ENCODE measurements at regions not wholly inside any gene's neighbourhood (a gene's known extent, or its start where the extent isn't known, plus 50 kb on each side); places are given as distances from the start of the nearest gene placed in this dataset.
"Not testable (repeated sequence)": the region's sequence is repeated elsewhere in the genome, so short reads cannot be mapped to it uniquely, and the experiment has no call there.

GRCh38 chr5:131005963-131006684 is 158.9 kb downstream of the HINT1 start:
- no peak for DNase-seq (ENCODE audit: low read depth in 2 of 2)

- no peak for DNase-seq (ENCODE audit: low read depth in 2 of 2)
Measured at GRCh38 chr5:131001507-131001906, 163.5 kb downstream of the HINT1 start.

DNA sequence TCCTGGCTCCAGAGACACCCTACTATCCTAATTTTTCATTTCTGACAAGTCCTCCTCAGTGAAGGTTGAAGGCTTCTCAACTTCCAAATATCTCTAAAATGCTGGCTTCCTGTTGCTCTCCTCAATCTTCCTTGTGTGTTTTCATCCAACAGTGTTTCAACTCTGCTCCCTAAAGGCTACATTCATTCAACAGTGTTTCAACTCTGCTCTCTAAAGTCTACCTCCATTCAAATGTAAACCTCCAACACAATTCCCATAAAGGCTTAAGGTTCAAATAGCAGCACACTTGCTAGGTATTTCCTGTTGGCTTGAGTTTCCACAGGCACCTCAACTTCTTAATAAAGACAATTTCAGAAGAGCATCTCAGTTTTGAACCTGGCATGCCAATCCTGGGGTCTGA is 164.8 kb downstream of the HINT1 start:
- no peak for DNase-seq (ENCODE audit: low read depth in 2 of 2)

GRCh38 chr5:130996720-130997119 is 168.3 kb downstream of the HINT1 start:
- not testable (repeated sequence) for DNase-seq (ENCODE audit: low read depth in 2 of 2)

DNA sequence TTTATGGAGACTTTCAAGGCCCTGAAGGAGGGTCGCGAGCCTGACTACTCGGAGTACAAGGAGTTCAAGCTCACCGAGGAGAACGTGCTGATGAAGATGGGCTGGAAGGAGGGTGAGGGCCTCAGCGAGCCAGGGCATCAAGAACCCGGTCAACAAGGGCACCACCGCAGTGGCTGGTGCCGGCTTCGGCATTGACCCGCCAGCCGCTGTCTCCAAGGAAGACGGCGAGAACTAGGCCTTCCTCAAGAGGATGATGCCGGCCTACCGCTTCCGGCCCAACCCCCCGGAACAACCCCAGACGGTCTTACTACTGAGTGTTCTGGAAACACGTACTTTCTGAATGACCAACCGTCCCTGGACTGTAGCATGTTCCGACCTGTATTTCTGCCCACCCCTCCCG is 169.2 kb downstream of the HINT1 start:
- DNase-seq (ENCODE audit: low read depth in 2 of 2) = no peak

GRCh38 chr5:130995254-130995515 is 169.9 kb downstream of the HINT1 start:
- DNase-seq (ENCODE audit: low read depth in 2 of 2) = no peak

GRCh38 chr5:130994496-130995253 is 170.4 kb downstream of the HINT1 start:
- no peak for DNase-seq (ENCODE audit: low read depth in 2 of 2)

- no peak for DNase-seq (ENCODE audit: low read depth in 2 of 2)
Measured at GRCh38 chr5:130992621-130993020, 172.4 kb downstream of the HINT1 start.

- DNase-seq (ENCODE audit: low read depth in 2 of 2) = no peak
Measured at GRCh38 chr5:130992095-130992494, 173.0 kb downstream of the HINT1 start.

DNA sequence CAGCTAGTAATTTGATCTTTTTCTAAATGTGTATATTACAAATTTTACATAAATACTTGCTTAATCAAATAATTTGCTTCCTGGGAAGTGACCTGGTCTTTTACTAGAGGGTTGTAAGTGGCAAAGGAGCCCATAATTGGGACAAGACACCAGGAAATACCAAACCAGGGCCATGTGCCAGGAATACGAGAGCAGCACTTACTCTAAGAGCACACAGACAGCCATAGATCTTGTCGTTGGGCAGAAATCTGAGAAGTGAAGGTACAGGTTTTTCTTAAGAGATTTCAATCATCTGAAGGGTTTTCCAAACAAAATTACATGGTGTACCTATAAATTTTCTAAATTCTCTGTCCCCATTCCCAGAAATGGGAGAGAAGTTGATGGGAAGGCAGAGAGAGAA is 179.3 kb downstream of the HINT1 start:
- DNase-seq (ENCODE audit: low read depth in 2 of 2) = no peak

- no peak for DNase-seq (ENCODE audit: low read depth in 2 of 2)
Measured at GRCh38 chr5:130981663-130982062, 183.4 kb downstream of the HINT1 start.

GRCh38 chr5:130978475-130978874 is 186.6 kb downstream of the HINT1 start:
- no peak for DNase-seq (ENCODE audit: low read depth in 2 of 2)

- DNase-seq (ENCODE audit: low read depth in 2 of 2) = no peak
Measured at GRCh38 chr5:130976493-130976892, 188.6 kb downstream of the HINT1 start.

GRCh38 chr5:130975847-130976246 is 189.2 kb downstream of the HINT1 start:
- no peak for DNase-seq (ENCODE audit: low read depth in 2 of 2)

DNA sequence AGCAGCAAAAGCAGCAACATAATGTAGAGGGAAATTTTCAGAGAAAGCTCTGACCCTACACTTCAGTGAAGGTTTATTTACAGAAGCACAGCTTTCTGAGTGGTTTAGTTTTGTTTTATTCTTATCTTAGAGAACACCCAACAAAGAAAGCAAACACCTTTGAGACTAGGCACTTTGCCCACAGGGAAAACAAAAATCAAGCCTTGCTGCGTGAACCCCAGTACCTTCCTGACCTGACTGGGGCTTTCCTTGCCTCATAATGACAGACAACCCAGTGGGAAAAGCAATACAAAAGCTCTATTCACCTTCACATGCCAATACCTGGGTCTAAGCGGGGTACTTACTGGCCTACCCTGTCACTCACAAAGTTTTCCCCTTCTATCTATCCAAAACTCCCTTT is 189.8 kb downstream of the HINT1 start:
- DNase-seq (ENCODE audit: low read depth in 2 of 2) = no peak

- no peak for DNase-seq (ENCODE audit: low read depth in 2 of 2)
Measured at GRCh38 chr5:130974021-130974683, 190.9 kb downstream of the HINT1 start.

- no peak for DNase-seq (ENCODE audit: low read depth in 2 of 2)
Measured at GRCh38 chr5:130966990-130967525, 198.0 kb downstream of the HINT1 start.

DNA sequence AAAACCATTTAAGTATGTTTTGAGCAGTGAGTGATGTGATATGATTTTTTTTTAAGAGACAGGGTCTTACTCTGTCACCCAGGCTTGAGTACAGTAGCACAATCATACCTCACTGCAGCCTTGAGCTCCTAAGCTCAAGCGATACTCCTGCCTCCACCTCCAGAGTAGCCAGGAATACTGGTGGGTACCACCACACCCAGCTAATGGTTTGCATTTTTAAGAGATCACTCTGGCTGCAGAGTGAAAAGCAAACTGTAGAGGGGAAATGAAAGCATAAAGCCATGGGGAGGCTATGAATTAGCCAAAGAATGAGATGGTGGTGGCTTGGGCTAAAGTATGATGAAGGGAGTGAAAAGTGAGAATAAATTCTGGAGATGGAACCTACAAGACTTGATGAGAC is 199.1 kb downstream of the HINT1 start:
- DNase-seq (ENCODE audit: low read depth in 2 of 2) = no peak

- no peak for DNase-seq (ENCODE audit: low read depth in 2 of 2)
Measured at GRCh38 chr5:130965360-130965759, 199.7 kb downstream of the HINT1 start.

- no peak for DNase-seq (ENCODE audit: low read depth in 2 of 2)
Measured at GRCh38 chr5:130964231-130965202, 200.5 kb downstream of the HINT1 start.

- DNase-seq (ENCODE audit: low read depth in 2 of 2) = no peak
Measured at GRCh38 chr5:130963798-130964197, 201.3 kb downstream of the HINT1 start.

- DNase-seq (ENCODE audit: low read depth in 2 of 2) = no peak
Measured at GRCh38 chr5:130957151-130957550, 207.9 kb downstream of the HINT1 start.

Data from activated CD8-positive, alpha-beta memory T cell treated with anti-CD3 and anti-CD28 coated beads for 4 hours (primary cell).